GM23248 (cell line): ENCODE measurements at regions not wholly inside any gene's neighbourhood (a gene's known extent, or its start where the extent isn't known, plus 50 kb on each side); places are given as distances from the start of the nearest gene placed in this dataset.

ENCODE experiments used
- EZH2 ChIP-seq: fragments of 200-600 bp; sonication (generic); IDR thresholded peaks from 2 replicates; pipeline ENCODE4 v1.6.1; 2018; ENCODE audit warnings: antibody characterized with exemption, mild to moderate bottlenecking; ENCODE audit not compliant: insufficient read depth, poor library complexity, severe bottlenecking
- EZH2phosphoT487 ChIP-seq: fragments of 200-600 bp; sonication (generic); IDR thresholded peaks from 2 replicates; pipeline ENCODE4 v1.6.1; 2018; ENCODE audit warnings: antibody characterized with exemption, moderate library complexity, mild to moderate bottlenecking, low read depth; ENCODE audit not compliant: insufficient read depth

DNA sequence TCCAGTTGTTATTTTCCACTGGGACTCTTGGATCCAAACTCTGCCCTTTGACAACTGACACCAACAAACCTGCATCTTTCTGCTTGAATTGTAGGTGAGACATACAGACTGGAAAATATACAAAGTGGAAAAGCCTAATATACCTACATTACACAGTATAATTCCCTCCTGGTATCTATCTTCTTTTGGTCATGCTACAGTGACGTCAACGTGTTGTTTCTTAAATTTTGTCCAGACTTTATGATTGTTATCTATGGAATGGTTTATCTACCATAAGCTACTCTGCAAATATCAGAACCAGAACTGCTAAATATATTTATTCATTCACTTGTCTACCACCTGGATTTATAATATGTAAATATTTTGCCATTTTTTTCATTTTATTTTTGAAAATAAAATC lies 264.3 kb upstream of the ZPLD1 start:
- TF ChIP-seq EZH2phosphoT487 (no peak), EZH2 (no peak)
